ENCODE measurements at regions not wholly inside any gene's neighbourhood (a gene's known extent, or its start where the extent isn't known, plus 50 kb on each side); places are given as distances from the start of the nearest gene placed in this dataset.

- CTCF ChIA-PET (ENCODE audit: partially characterized antibody): no interaction called here
- no peak overlapping the region for H3K27ac ChIP-seq (ENCODE audit: low read depth, low read length)
- no peak for TF ChIP-seq SP2 (IDR thresholded peaks at IDR 0.05; ENCODE audit: low read length)
- TF ChIP-seq EZH2 (IDR thresholded peaks at IDR 0.05; ENCODE audit: low read depth, low read length, severe bottlenecking): no peak
- TF ChIP-seq TEAD4 (IDR thresholded peaks at IDR 0.05; ENCODE audit: low read depth, low read length): no peak
- TF ChIP-seq RXRA (IDR thresholded peaks at IDR 0.05; ENCODE audit: insufficient read depth, low read depth, low read length): no peak
- no peak for TF ChIP-seq BCL11A (IDR thresholded peaks at IDR 0.05; ENCODE audit: low read depth in 2 of 2, low read length in 2 of 2)
- no peak for TF ChIP-seq SRF (IDR thresholded peaks at IDR 0.05; ENCODE audit: low read depth, low read length)
- TF ChIP-seq, protein P1, sequence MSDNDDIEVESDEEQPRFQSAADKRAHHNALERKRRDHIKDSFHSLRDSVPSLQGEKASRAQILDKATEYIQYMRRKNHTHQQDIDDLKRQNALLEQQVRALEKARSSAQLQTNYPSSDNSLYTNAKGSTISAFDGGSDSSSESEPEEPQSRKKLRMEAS (IDR thresholded peaks at IDR 0.05): no peak
- TF ChIP-seq, protein P2, sequence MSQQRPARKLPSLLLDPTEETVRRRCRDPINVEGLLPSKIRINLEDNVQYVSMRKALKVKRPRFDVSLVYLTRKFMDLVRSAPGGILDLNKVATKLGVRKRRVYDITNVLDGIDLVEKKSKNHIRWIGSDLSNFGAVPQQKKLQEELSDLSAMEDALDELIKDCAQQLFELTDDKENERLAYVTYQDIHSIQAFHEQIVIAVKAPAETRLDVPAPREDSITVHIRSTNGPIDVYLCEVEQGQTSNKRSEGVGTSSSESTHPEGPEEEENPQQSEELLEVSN (IDR thresholded peaks at IDR 0.05): no peak
Measured at GRCh38 chr1:200245473-200245872, 164.4 kb downstream of the ZNF281 start.

More at GRCh38 chr1:200245473-200245872, 164.4 kb downstream of the ZNF281 start:
- H2BK15ac ChIP-seq (ENCODE audit: low read length): no peak overlapping the region
- H3K36me3 ChIP-seq (ENCODE audit: control insufficient read depth in 2 of 4, insufficient read depth in 4 of 4, low read length in 3 of 4): no peaks in the 10 kb centered on the region
- H3K4me3 ChIP-seq (ENCODE audit: extremely low read depth in 1 of 4, insufficient read depth in 2 of 4, low read depth in 3 of 4, low read length in 4 of 4): no peak overlapping the region
- H2BK120ac ChIP-seq (replicated peaks; ENCODE audit: low read depth, low read length): no peak overlapping the region
- no peaks in the 10 kb centered on the region for H3K79me1 ChIP-seq (ENCODE audit: low read depth, low read length)
- H2BK20ac ChIP-seq (ENCODE audit: low read length): no peak overlapping the region
- WGBS, 2 experiments (ENCODE audit: extremely low coverage in 1 of 2, insufficient coverage in 1 of 2, insufficient read length in 1 of 2, insufficient replicate concordance in 2 of 2, low coverage in 1 of 2, low lambda C conversion rate in 2 of 2, missing lambda C conversion rate in 1 of 2): 86% methylated on average over 7 of the region's 7 CpGs; no CpG with 5 or more reads in 1 of the 2 experiments
- no peaks in the 10 kb centered on the region for H3K27me3 ChIP-seq (replicated peaks in 1 of 4; ENCODE audit: control insufficient read depth in 3 of 4, extremely low read depth in 1 of 4, insufficient read depth in 3 of 4, low read length in 3 of 4)
- no peak overlapping the region for H3K23ac ChIP-seq (ENCODE audit: insufficient read length)
- DNase-seq (ENCODE audit: low read depth in 1 of 2, low spot score in 2 of 2) (no peak), FAIRE-seq (no peak)
- H3K79me2 ChIP-seq (ENCODE audit: control insufficient read depth in 1 of 2, insufficient read depth in 2 of 2, low read length in 2 of 2): no peaks in the 10 kb centered on the region
- H4K5ac ChIP-seq (ENCODE audit: insufficient read length, low read depth, low read length): no peak overlapping the region
- H4K20me1 ChIP-seq (replicated peaks in 1 of 2; ENCODE audit: control insufficient read depth in 1 of 2, insufficient read depth in 2 of 2, low read length in 2 of 2): no peaks in the 10 kb centered on the region
- POLR2A ChIA-PET (ENCODE audit: partially characterized antibody): no interaction called here
- H3K9ac ChIP-seq (replicated peaks in 1 of 4; ENCODE audit: extremely low read depth in 1 of 4, low read depth in 3 of 4, low read length in 3 of 4): no peak overlapping the region
- H2BK12ac ChIP-seq (ENCODE audit: low read depth, low read length): no peak overlapping the region
- no peaks in the 10 kb centered on the region for H3K9me3 ChIP-seq (ENCODE audit: insufficient read depth in 2 of 2, low read depth in 1 of 2, low read length in 1 of 2)
- no peak overlapping the region for H2AK5ac ChIP-seq (ENCODE audit: low read depth, low read length)
- H3K4me2 ChIP-seq (ENCODE audit: insufficient read depth in 1 of 2, low read depth in 2 of 2, low read length in 2 of 2): no peak overlapping the region
- H4K8ac ChIP-seq (ENCODE audit: extremely low read depth, insufficient read depth, low read length): no peak overlapping the region
- no peaks in the 10 kb centered on the region for H3K23me2 ChIP-seq (ENCODE audit: low read depth, low read length)
- peaks cover 0 to 3% (median 0%) of the 10 kb centered on the region in 4 experiments; a peak in 2 of 7 replicates for H3K4me1 ChIP-seq (replicated peaks in 1 of 4; ENCODE audit: control insufficient read depth in 3 of 4, insufficient read depth in 4 of 4, low read length in 3 of 4)
- no peak overlapping the region for H3K14ac ChIP-seq (ENCODE audit: insufficient read length)
- H4K91ac ChIP-seq (replicated peaks; ENCODE audit: insufficient read length, low read length): no peak overlapping the region
- H2AFZ ChIP-seq (ENCODE audit: low read length): no peak overlapping the region
- H3K4ac ChIP-seq (replicated peaks; ENCODE audit: insufficient read length, low read depth, low read length): no peak overlapping the region
- no peak overlapping the region for H3K18ac ChIP-seq (ENCODE audit: extremely low read depth, low read length)
- no peak overlapping the region for H3K56ac ChIP-seq (replicated peaks; ENCODE audit: insufficient read length, low read depth, low read length)
- no peak overlapping the region for H2BK5ac ChIP-seq (ENCODE audit: low read depth, low read length)

Data from H1 (cell line).